ENCODE measurements at regions not wholly inside any gene's neighbourhood (a gene's known extent, or its start where the extent isn't known, plus 50 kb on each side); places are given as distances from the start of the nearest gene placed in this dataset.

GRCh38 chr12:18975933-18976332 is 153.6 kb upstream of the PLEKHA5 start:
- DNase-seq = no peak

GRCh38 chr12:18979401-18980126 is 150.0 kb upstream of the PLEKHA5 start:
- no peak for DNase-seq

- DNase-seq = no peak
These were observed 147.8 kb upstream of the PLEKHA5 start for GRCh38 chr12:18981732-18982131.

- no peak for DNase-seq
These were observed 147.1 kb upstream of the PLEKHA5 start for GRCh38 chr12:18982226-18982949.

- no peak for DNase-seq
These were observed 145.7 kb upstream of the PLEKHA5 start for GRCh38 chr12:18983854-18984253.

- DNase-seq = no peak
These were observed 138.7 kb upstream of the PLEKHA5 start for GRCh38 chr12:18990856-18991255.

- no peak for DNase-seq
These were observed 137.2 kb upstream of the PLEKHA5 start for GRCh38 chr12:18992336-18992735.

GRCh38 chr12:18998343-18999261 is 130.9 kb upstream of the PLEKHA5 start:
- DNase-seq = no peak

GRCh38 chr12:19000836-19001235 is 128.7 kb upstream of the PLEKHA5 start:
- DNase-seq = no peak

GRCh38 chr12:19002216-19002615 is 127.3 kb upstream of the PLEKHA5 start:
- no peak for DNase-seq

GRCh38 chr12:19003141-19003540 is 126.4 kb upstream of the PLEKHA5 start:
- no peak for DNase-seq

- no peak for DNase-seq
These were observed 125.4 kb upstream of the PLEKHA5 start for GRCh38 chr12:19003987-19004619.

- DNase-seq = no peak
These were observed 124.2 kb upstream of the PLEKHA5 start for GRCh38 chr12:19005257-19005801.

- no peak for DNase-seq
These were observed 122.9 kb upstream of the PLEKHA5 start for GRCh38 chr12:19006626-19007137.

GRCh38 chr12:19008102-19008501 is 121.4 kb upstream of the PLEKHA5 start:
- no peak for DNase-seq

- no peak for DNase-seq
These were observed 119.4 kb upstream of the PLEKHA5 start for GRCh38 chr12:19010087-19010486.

- DNase-seq = no peak
These were observed 118.8 kb upstream of the PLEKHA5 start for GRCh38 chr12:19010726-19011125.

- no peak for DNase-seq
These were observed 116.6 kb upstream of the PLEKHA5 start for GRCh38 chr12:19012965-19013364.

GRCh38 chr12:19014240-19014639 is 115.3 kb upstream of the PLEKHA5 start:
- DNase-seq = no peak

- no peak for DNase-seq
These were observed 114.2 kb upstream of the PLEKHA5 start for GRCh38 chr12:19015285-19015684.

- DNase-seq = no peak
These were observed 111.1 kb upstream of the PLEKHA5 start for GRCh38 chr12:19018302-19018970.

- DNase-seq = no peak
These were observed 108.3 kb upstream of the PLEKHA5 start for GRCh38 chr12:19021240-19021639.
